Neural cell (in vitro differentiated cells): ENCODE measurements at regions not wholly inside any gene's neighbourhood (a gene's known extent, or its start where the extent isn't known, plus 50 kb on each side); places are given as distances from the start of the nearest gene placed in this dataset.

Experiments used
- EP300 ChIP-seq: fragments of 450-650 bp; conservative IDR thresholded peaks from 2 replicates; pipeline ENCODE4 v1.6.1; 2014; ENCODE audit warnings: antibody characterized with exemption, mild to moderate bottlenecking, moderate library complexity; ENCODE audit not compliant: poor library complexity, severe bottlenecking
- EZH2 ChIP-seq: fragments of 200-600, 300-800 bp; shearing (Covaris generic), sonication (generic); IDR thresholded peaks from 2 replicates; pipeline ENCODE4 v1.6.1; 2014; ENCODE audit warnings: antibody characterized with exemption, low read length, borderline replicate concordance, mild to moderate bottlenecking; ENCODE audit not compliant: insufficient read depth, poor library complexity, severe bottlenecking
- MXI1 ChIP-seq: fragments of 450-650 bp; conservative IDR thresholded peaks from 2 replicates; pipeline ENCODE4 v1.6.1; 2014; ENCODE audit warnings: antibody characterized with exemption, mild to moderate bottlenecking; ENCODE audit not compliant: poor library complexity, severe bottlenecking
- POLR2AphosphoS5 ChIP-seq: IDR thresholded peaks from 2 replicates; pipeline ENCODE4 v1.6.1; 2012
- RAD21 ChIP-seq: fragments of 450-650 bp; conservative IDR thresholded peaks from 2 replicates; pipeline ENCODE4 v1.6.1; 2014; ENCODE audit warnings: antibody characterized with exemption, mild to moderate bottlenecking, moderate library complexity
- SMC3 ChIP-seq: fragments of 450-650 bp; conservative IDR thresholded peaks from 2 replicates; pipeline ENCODE4 v1.6.1; 2014; ENCODE audit warnings: antibody characterized with exemption, mild to moderate bottlenecking, moderate library complexity; ENCODE audit not compliant: poor library complexity
- TF ChIP-seq, protein P1 (sequence below): fragments of 450-650 bp; IDR thresholded peaks from 2 replicates; pipeline ENCODE4 v1.5.1; 2014; ENCODE audit warnings: antibody characterized with exemption, mild to moderate bottlenecking, moderate library complexity; ENCODE audit not compliant: poor library complexity, severe bottlenecking
- TF ChIP-seq, protein P2 (sequence below): IDR thresholded peaks from 2 replicates; pipeline ENCODE4 v1.6.1; 2012; ENCODE audit warnings: borderline replicate concordance

DNA sequence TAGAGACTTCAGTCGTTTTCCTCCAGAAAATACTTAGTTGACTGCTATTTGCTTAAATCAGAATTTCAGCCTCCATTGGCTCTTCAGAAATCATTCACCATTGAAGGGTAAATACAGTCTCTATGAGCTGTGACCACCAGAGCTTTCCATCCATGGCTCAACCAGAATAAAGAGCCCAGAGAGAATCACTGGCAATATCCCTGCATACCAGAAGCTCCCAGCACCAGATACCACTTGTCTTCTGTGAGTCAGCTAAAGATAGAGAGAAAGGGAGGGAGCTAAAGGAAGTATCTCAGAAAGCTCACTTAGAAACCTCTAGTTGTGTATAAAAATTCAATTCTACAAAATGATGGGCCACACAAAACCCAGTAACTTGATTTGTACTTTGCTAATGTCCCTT, 115.2 kb upstream of the TMCO5A start:
- TF ChIP-seq, protein P1, sequence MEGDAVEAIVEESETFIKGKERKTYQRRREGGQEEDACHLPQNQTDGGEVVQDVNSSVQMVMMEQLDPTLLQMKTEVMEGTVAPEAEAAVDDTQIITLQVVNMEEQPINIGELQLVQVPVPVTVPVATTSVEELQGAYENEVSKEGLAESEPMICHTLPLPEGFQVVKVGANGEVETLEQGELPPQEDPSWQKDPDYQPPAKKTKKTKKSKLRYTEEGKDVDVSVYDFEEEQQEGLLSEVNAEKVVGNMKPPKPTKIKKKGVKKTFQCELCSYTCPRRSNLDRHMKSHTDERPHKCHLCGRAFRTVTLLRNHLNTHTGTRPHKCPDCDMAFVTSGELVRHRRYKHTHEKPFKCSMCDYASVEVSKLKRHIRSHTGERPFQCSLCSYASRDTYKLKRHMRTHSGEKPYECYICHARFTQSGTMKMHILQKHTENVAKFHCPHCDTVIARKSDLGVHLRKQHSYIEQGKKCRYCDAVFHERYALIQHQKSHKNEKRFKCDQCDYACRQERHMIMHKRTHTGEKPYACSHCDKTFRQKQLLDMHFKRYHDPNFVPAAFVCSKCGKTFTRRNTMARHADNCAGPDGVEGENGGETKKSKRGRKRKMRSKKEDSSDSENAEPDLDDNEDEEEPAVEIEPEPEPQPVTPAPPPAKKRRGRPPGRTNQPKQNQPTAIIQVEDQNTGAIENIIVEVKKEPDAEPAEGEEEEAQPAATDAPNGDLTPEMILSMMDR, result no peak
- TF ChIP-seq POLR2AphosphoS5, result no peak
- TF ChIP-seq EP300, result no peak
- TF ChIP-seq EZH2, result no peak
- TF ChIP-seq, protein P2, sequence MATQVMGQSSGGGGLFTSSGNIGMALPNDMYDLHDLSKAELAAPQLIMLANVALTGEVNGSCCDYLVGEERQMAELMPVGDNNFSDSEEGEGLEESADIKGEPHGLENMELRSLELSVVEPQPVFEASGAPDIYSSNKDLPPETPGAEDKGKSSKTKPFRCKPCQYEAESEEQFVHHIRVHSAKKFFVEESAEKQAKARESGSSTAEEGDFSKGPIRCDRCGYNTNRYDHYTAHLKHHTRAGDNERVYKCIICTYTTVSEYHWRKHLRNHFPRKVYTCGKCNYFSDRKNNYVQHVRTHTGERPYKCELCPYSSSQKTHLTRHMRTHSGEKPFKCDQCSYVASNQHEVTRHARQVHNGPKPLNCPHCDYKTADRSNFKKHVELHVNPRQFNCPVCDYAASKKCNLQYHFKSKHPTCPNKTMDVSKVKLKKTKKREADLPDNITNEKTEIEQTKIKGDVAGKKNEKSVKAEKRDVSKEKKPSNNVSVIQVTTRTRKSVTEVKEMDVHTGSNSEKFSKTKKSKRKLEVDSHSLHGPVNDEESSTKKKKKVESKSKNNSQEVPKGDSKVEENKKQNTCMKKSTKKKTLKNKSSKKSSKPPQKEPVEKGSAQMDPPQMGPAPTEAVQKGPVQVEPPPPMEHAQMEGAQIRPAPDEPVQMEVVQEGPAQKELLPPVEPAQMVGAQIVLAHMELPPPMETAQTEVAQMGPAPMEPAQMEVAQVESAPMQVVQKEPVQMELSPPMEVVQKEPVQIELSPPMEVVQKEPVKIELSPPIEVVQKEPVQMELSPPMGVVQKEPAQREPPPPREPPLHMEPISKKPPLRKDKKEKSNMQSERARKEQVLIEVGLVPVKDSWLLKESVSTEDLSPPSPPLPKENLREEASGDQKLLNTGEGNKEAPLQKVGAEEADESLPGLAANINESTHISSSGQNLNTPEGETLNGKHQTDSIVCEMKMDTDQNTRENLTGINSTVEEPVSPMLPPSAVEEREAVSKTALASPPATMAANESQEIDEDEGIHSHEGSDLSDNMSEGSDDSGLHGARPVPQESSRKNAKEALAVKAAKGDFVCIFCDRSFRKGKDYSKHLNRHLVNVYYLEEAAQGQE, result no peak
- TF ChIP-seq SMC3, result no peak
- TF ChIP-seq MXI1, result no peak
- no peak for TF ChIP-seq RAD21
